Thoracic aorta (tissue), 2 donors: ENCODE measurements at regions not wholly inside any gene's neighbourhood (a gene's known extent, or its start where the extent isn't known, plus 50 kb on each side); places are given as distances from the start of the nearest gene placed in this dataset.
A peak's percentile ranks its signal among the peaks of the same experiment; 100 is the strongest.

Source experiments
- ATAC-seq: fragments of 150-250 bp; one replicate; pipeline ENCODE4 v1.8.0; 2017; ENCODE audit warnings: low read depth; ENCODE audit not compliant: insufficient number of reproducible peaks, low FRiP score
- DNase-seq: peaks from one replicate; pipeline ENCODE4 v3.0.0-alpha.2; 2020; ENCODE audit warnings: low spot score
- H3K27ac ChIP-seq, 2 donors: fragments of 200-600 bp; sonication (generic); 1 replicate in 1 of 2; 2 replicates in 1 of 2; pipeline ENCODE4 v1.5.1; 2016; ENCODE audit warnings: mild to moderate bottlenecking in 2 of 2, moderate library complexity in 2 of 2
- H3K27me3 ChIP-seq: fragments of 200-600 bp; sonication (generic); replicated peaks from 2 replicates; pipeline ENCODE4 v1.6.0; 2016; ENCODE audit warnings: mild to moderate bottlenecking; ENCODE audit not compliant: insufficient read depth
- H3K36me3 ChIP-seq: fragments of 200-600 bp; sonication (generic); one replicate; pipeline ENCODE4 v1.5.1; 2016
- H3K4me1 ChIP-seq, 2 donors: fragments of 200-600 bp; sonication (generic); 1 replicate in 1 of 2; 2 replicates in 1 of 2; pipeline versions ENCODE4 v1.5.1 to v1.6.0; 2016; ENCODE audit warnings: low read depth in 2 of 2, mild to moderate bottlenecking in 1 of 2; ENCODE audit not compliant: control insufficient read depth in 1 of 2
- H3K4me3 ChIP-seq: fragments of 200-600 bp; sonication (generic); 2 replicates; pipeline ENCODE4 v1.5.1; 2016; ENCODE audit warnings: mild to moderate bottlenecking
- H3K9me3 ChIP-seq: fragments of 200-600 bp; sonication (generic); 2 replicates; pipeline ENCODE4 v1.5.1; 2016
- CTCF ChIP-seq: fragments of 200-600 bp; sonication (generic); IDR thresholded peaks from one replicate; pipeline ENCODE4 v1.5.1; 2019; ENCODE audit warnings: antibody characterized with exemption

DNA sequence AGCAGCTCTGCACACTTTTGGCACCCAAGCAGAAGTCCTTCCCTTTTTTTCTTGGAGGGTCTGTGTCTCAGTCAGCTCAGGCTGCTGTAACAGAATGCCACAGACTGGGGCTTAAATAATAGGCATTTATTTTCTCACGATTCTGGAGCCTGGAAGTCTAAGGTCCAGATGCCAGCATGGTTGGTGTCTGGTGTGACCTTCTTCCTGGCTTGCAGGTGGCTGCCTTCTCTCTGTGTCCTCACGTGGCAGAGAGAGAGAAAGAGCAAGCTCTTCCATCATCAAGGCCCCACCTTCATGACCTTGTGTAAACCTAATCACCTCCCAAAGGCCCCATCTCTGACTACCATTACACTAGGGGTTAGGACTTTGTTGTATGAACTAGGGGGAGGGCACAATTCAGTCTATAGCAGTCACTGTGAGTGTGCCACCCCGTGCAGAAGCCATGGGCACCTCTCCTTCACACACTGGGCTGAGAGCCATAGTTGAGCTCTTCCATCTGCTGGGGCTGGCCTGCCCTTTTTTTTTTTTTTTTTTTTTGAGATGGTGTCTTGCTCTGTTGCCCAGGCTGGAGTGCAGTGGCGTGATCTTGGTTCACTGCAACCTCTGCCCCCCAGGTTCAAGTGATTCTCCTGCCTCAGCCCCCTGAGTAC lies 80.3 kb downstream of the OAT start:
- Histone ChIP-seq H3K9me3 (no peaks in the 10 kb centered on the region), H3K36me3 (no peaks in the 10 kb centered on the region), H3K27me3 (no peaks in the 10 kb centered on the region), H3K4me3 (no peak overlapping the region), H3K27ac (no peak overlapping the region), H3K4me1 (peaks cover 17 to 42% of the 10 kb centered on the region in 2 donors)
- ATAC-seq (no peak), DNase-seq (no peak)
- no peak for TF ChIP-seq CTCF

- no peak for TF ChIP-seq CTCF
- H3K27ac ChIP-seq: no peak overlapping the region
- H3K9me3 ChIP-seq: peaks cover 4% of the 10 kb centered on the region
- no peaks in the 10 kb centered on the region for H3K27me3 ChIP-seq
- no peak for DNase-seq
- H3K4me3 ChIP-seq: no peak overlapping the region
- no peaks in the 10 kb centered on the region for H3K36me3 ChIP-seq
- peaks cover 17 to 37% of the 10 kb centered on the region in 2 donors for H3K4me1 ChIP-seq
- no peak for ATAC-seq
These were observed 82.5 kb downstream of the OAT start for GRCh38 chr10:124336186-124336585.

DNA sequence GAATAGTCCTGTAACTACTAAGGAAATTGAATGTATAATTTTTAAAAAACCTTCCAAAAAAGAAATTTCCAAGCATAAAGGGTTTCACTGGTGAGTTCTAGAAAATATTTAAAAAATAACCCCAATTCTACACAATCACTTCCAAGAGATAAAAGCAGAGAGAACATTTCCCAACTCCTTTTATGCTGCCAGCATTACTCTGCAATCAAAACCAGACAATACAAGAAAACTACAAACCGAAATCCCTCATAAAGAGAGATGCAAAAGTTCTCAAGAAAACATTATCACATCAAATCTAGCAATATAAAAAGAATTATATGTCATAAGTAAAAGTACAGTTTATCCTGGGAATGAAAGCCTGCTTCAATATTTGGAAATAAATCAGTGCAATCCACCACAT lies 84.8 kb downstream of the OAT start:
- no peak for DNase-seq
- no peak for ATAC-seq
- peaks cover 4% of the 10 kb centered on the region for H3K9me3 ChIP-seq

GRCh38 chr10:124332426-124332825 lies 86.3 kb downstream of the OAT start:
- H3K4me1 ChIP-seq: peaks cover 6 to 33% of the 10 kb centered on the region in 2 donors
- no peaks in the 10 kb centered on the region for H3K27me3 ChIP-seq
- no peak for TF ChIP-seq CTCF
- peaks cover 4% of the 10 kb centered on the region for H3K9me3 ChIP-seq
- no peak for DNase-seq
- no peaks in the 10 kb centered on the region for H3K36me3 ChIP-seq
- peak overlapping the region; percentile 11 to 49 for H3K27ac ChIP-seq
- ATAC-seq: no peak
- no peak overlapping the region for H3K4me3 ChIP-seq

More for the DNA sequence above, 84.8 kb downstream of the OAT start:
- Histone ChIP-seq H3K27me3 (no peaks in the 10 kb centered on the region), H3K4me1 (peaks cover 6 to 26% of the 10 kb centered on the region in 2 donors), H3K36me3 (no peaks in the 10 kb centered on the region), H3K27ac (no peak overlapping the region), H3K4me3 (no peak overlapping the region)
- no peak for TF ChIP-seq CTCF

GRCh38 chr10:124329941-124330340 lies 88.8 kb downstream of the OAT start:
- no peak overlapping the region for H3K4me3 ChIP-seq
- H3K36me3 ChIP-seq: no peaks in the 10 kb centered on the region
- no peak for TF ChIP-seq CTCF
- H3K4me1 ChIP-seq: peaks cover 6 to 33% of the 10 kb centered on the region in 2 donors
- peaks cover 4% of the 10 kb centered on the region for H3K9me3 ChIP-seq
- ATAC-seq: no peak
- DNase-seq: no peak
- no peaks in the 10 kb centered on the region for H3K27me3 ChIP-seq
- H3K27ac ChIP-seq: peak overlapping the region; percentile 77 to 86
